Esophagus muscularis mucosa (tissue), 4 donors: ENCODE measurements at regions not wholly inside any gene's neighbourhood (a gene's known extent, or its start where the extent isn't known, plus 50 kb on each side); places are given as distances from the start of the nearest gene placed in this dataset.

Experiments used
- DNase-seq: peaks from one replicate; pipeline ENCODE4 v3.0.0-alpha.2; 2017; ENCODE audit errors: extremely low spot score
- H3K27ac ChIP-seq, 4 donors: fragments of 200-600 bp; sonication (generic); replicated peaks in 1 of 4; 1 replicate in 3 of 4; 2 replicates in 1 of 4; pipeline ENCODE4 v1.5.1; 2016 to 2019; ENCODE audit warnings: mild to moderate bottlenecking in 1 of 4
- H3K27me3 ChIP-seq, 4 donors: fragments of 200-600 bp; sonication (generic); one replicate each; pipeline versions ENCODE4 v1.5.1 to v1.6.0; 2016 to 2019
- H3K36me3 ChIP-seq, 4 donors: fragments of 200-600 bp; sonication (generic); one replicate each; pipeline ENCODE4 v1.5.1; 2016 to 2019
- H3K4me1 ChIP-seq, 4 donors: fragments of 200-600 bp; sonication (generic); one replicate each; pipeline ENCODE4 v1.5.1; 2016 to 2019
- H3K4me3 ChIP-seq, 4 donors: fragments of 200-600 bp; sonication (generic); 1 replicate in 2 of 4; 2 replicates in 2 of 4; pipeline ENCODE4 v1.5.1; 2016 to 2019; ENCODE audit warnings: mild to moderate bottlenecking in 4 of 4, moderate library complexity in 1 of 4
- H3K9me3 ChIP-seq, 4 donors: fragments of 200-600 bp; sonication (generic); 1 replicate in 3 of 4; 2 replicates in 1 of 4; pipeline ENCODE4 v1.5.1; 2016 to 2019
- CTCF ChIP-seq, 3 experiments: fragments of 200-600 bp in 2 of 3; fragments of 450-650 bp in 1 of 3; sonication (generic) in 2 of 3; IDR thresholded peaks; one replicate each; pipeline ENCODE4 v1.5.1; 2017 to 2019; ENCODE audit warnings: antibody characterized with exemption in 3 of 3, mild to moderate bottlenecking in 2 of 3, moderate library complexity in 1 of 3
- EP300 ChIP-seq: sonication (generic); formaldehyde crosslinking; IDR thresholded peaks from one replicate; pipeline ENCODE4 v1.6.1; 2017; ENCODE audit warnings: antibody characterized with exemption
- POLR2A ChIP-seq: fragments of 450-650 bp; IDR thresholded peaks from one replicate; pipeline ENCODE4 v1.6.1; 2017; ENCODE audit warnings: antibody characterized with exemption, moderate library complexity, mild to moderate bottlenecking, low read depth
- POLR2AphosphoS5 ChIP-seq, 2 donors: sonication (generic); formaldehyde crosslinking; IDR thresholded peaks; one replicate each; pipeline ENCODE4 v1.6.1; 2017; ENCODE audit warnings: antibody characterized with exemption in 2 of 2
- WGBS: methylation state at CpG from one replicate; pipeline ENCODE4 v1.1.5; 2018; 5-methylcytosine and 5-hydroxymethylcytosine counted together
- intact Hi-C: fragments of 100-400 bp; cut with DNase I; formaldehyde crosslinking; loops from one replicate; pipeline ENCODE4 v1.15.1; 2023

- H3K27ac ChIP-seq = peak overlapping the region in 2 of 4 donors; percentile 0 to 41
- TF ChIP-seq POLR2AphosphoS5 (IDR thresholded peaks at IDR 0.05) (no peak), POLR2A (no peak), EP300 (no peak), CTCF (IDR thresholded peaks at IDR 0.05) (no peak)
- no peak overlapping the region for H3K4me3 ChIP-seq
- WGBS = 56% methylated on average over 1 of the region's 1 CpG
- H3K9me3 ChIP-seq = no peaks in the 10 kb centered on the region
- DNase-seq = no peak
- H3K27me3 ChIP-seq = no peaks in the 10 kb centered on the region
- peaks cover 0 to 13% (median 2%) of the 10 kb centered on the region in 4 donors for H3K4me1 ChIP-seq
- intact Hi-C loops = no loop called here
- H3K36me3 ChIP-seq = no peaks in the 10 kb centered on the region
Measured at GRCh38 chr9:16245756-16246440, 624.6 kb downstream of the BNC2 start.

DNA sequence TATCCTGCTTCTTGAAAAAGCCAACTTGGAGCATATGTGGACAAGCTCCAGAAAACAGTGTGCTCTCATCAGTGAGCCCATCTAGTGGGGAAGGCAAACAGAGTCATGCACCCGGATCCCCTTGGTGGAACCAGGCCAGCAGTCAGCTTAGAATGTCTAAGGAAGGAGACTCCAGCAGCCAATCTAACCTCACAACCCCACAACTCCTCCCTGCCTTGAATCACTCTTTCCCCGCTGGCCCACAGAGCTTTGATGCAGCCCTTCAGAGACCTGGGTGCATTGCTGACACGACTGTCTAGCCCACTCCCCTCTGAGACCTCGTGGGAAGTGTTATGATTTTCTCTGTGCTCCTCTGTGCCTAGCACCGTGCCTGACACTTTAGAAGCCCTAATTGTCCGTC, 623.7 kb downstream of the BNC2 start:
- peaks cover 0 to 13% (median 2%) of the 10 kb centered on the region in 4 donors for H3K4me1 ChIP-seq
- no peaks in the 10 kb centered on the region for H3K36me3 ChIP-seq
- TF ChIP-seq CTCF (IDR thresholded peaks at IDR 0.05) = no peak
- TF ChIP-seq POLR2AphosphoS5 (IDR thresholded peaks at IDR 0.05) = no peak
- TF ChIP-seq EP300 = no peak
- no peak for TF ChIP-seq POLR2A
- DNase-seq = no peak
- H3K9me3 ChIP-seq = no peaks in the 10 kb centered on the region
- intact Hi-C loops = no loop called here
- 78% methylated on average over 6 of the region's 6 CpGs for WGBS
- no peaks in the 10 kb centered on the region for H3K27me3 ChIP-seq
- no peak overlapping the region for H3K4me3 ChIP-seq
- H3K27ac ChIP-seq = no peak overlapping the region

GRCh38 chr9:16247188-16247875, 623.1 kb downstream of the BNC2 start:
- Histone ChIP-seq H3K27ac (no peak overlapping the region), H3K4me3 (no peak overlapping the region), H3K4me1 (peaks cover 0 to 13% (median 2%) of the 10 kb centered on the region in 4 donors), H3K36me3 (no peaks in the 10 kb centered on the region), H3K27me3 (no peaks in the 10 kb centered on the region), H3K9me3 (no peaks in the 10 kb centered on the region)
- intact Hi-C loops = no loop called here
- no peak for TF ChIP-seq CTCF (IDR thresholded peaks at IDR 0.05)
- no peak for TF ChIP-seq POLR2AphosphoS5 (IDR thresholded peaks at IDR 0.05)
- TF ChIP-seq POLR2A = no peak
- no peak for TF ChIP-seq EP300
- WGBS = 73% methylated on average over 5 of the region's 5 CpGs
- DNase-seq = no peak

- Histone ChIP-seq H3K27ac (no peak overlapping the region), H3K4me1 (peaks cover 0 to 13% (median 2%) of the 10 kb centered on the region in 4 donors), H3K9me3 (no peaks in the 10 kb centered on the region), H3K4me3 (no peak overlapping the region), H3K36me3 (no peaks in the 10 kb centered on the region), H3K27me3 (no peaks in the 10 kb centered on the region)
- intact Hi-C loops = no loop called here
- DNase-seq = no peak
- 93% methylated on average over 6 of the region's 6 CpGs for WGBS
- TF ChIP-seq CTCF (IDR thresholded peaks at IDR 0.05) (no peak), POLR2AphosphoS5 (IDR thresholded peaks at IDR 0.05) (no peak), EP300 (no peak), POLR2A (no peak)
Measured at GRCh38 chr9:16248822-16249221, 621.6 kb downstream of the BNC2 start.
